ENCODE measurements at regions not wholly inside any gene's neighbourhood (a gene's known extent, or its start where the extent isn't known, plus 50 kb on each side); places are given as distances from the start of the nearest gene placed in this dataset.

- Histone ChIP-seq H3K27me3 (ENCODE audit: control insufficient read depth, insufficient read depth, low read length) (no peaks in the 10 kb centered on the region), H3K56ac (ENCODE audit: extremely low read depth, insufficient read depth, low read length) (no peak overlapping the region), H3K36me3 (ENCODE audit: control insufficient read depth, insufficient read depth, low read length) (no peaks in the 10 kb centered on the region), H3K9ac (ENCODE audit: low read depth, low read length) (no peak overlapping the region), H4K20me1 (ENCODE audit: insufficient read depth, low read length) (no peaks in the 10 kb centered on the region), H3K79me1 (ENCODE audit: low read depth in 1 of 2, low read length in 2 of 2) (no peaks in the 10 kb centered on the region), H3K9me3 (ENCODE audit: control insufficient read depth, insufficient read depth, low read length) (no peaks in the 10 kb centered on the region), H3K9me1 (ENCODE audit: insufficient read depth, low read length) (no peaks in the 10 kb centered on the region), H4K5ac (ENCODE audit: low read depth, low read length) (no peak overlapping the region), H3K4ac (ENCODE audit: low read depth, low read length) (no peak overlapping the region), H2AK5ac (ENCODE audit: low read depth, low read length) (no peak overlapping the region), H2BK120ac (ENCODE audit: low read depth, low read length) (no peak overlapping the region), H3K27ac (ENCODE audit: insufficient read depth, low read length) (no peak overlapping the region), H3K4me2 (ENCODE audit: low read depth, low read length) (no peak overlapping the region), H3K18ac (ENCODE audit: low read depth, low read length) (no peak overlapping the region), H4K91ac (ENCODE audit: insufficient read depth, low read depth, low read length) (no peak overlapping the region), H2AK9ac (replicated peaks; ENCODE audit: low read depth, low read length, poor library complexity) (no peak overlapping the region), H4K8ac (ENCODE audit: low read depth in 2 of 2, low read length in 2 of 2) (no peak overlapping the region), H2BK5ac (ENCODE audit: low read depth, low read length, poor library complexity, severe bottlenecking) (no peak overlapping the region), H2AFZ (replicated peaks; ENCODE audit: low read length, poor library complexity) (no peak overlapping the region), H3K4me3 (ENCODE audit: insufficient read depth, low read depth, low read length) (no peak overlapping the region), H2BK15ac (ENCODE audit: low read depth, low read length) (no peak overlapping the region), H3K4me1 (ENCODE audit: control insufficient read depth, insufficient read depth, low read length) (no peaks in the 10 kb centered on the region), H3K23ac (ENCODE audit: low read depth, low read length) (no peak overlapping the region), H2BK20ac (ENCODE audit: low read depth, low read length) (no peak overlapping the region), H3K14ac (replicated peaks; ENCODE audit: low read depth, low read length) (no peak overlapping the region)
- ChIA-PET CTCF (no interaction called here), POLR2A (ENCODE audit: unreplicated experiment) (no interaction called here)
- no peak for TF ChIP-seq CHD1 (IDR thresholded peaks at IDR 0.05; ENCODE audit: low read depth, low read length)
- TF ChIP-seq SMC3 (IDR thresholded peaks at IDR 0.05; ENCODE audit: low read depth, low read length), result no peak
- TF ChIP-seq FOS (IDR thresholded peaks at IDR 0.05; ENCODE audit: low read depth, low read length), result no peak
- TF ChIP-seq CTCF (conservative IDR thresholded peaks at IDR 0.05; ENCODE audit: low read depth, low read length), result no peak
- TF ChIP-seq POLR2A (IDR thresholded peaks at IDR 0.05; ENCODE audit: low read depth, low read length), result no peak
- TF ChIP-seq MAZ (IDR thresholded peaks at IDR 0.05; ENCODE audit: borderline replicate concordance, low read depth, low read length), result no peak
- TF ChIP-seq NFE2L2 (IDR thresholded peaks at IDR 0.05; ENCODE audit: low read depth, low read length), result no peak
- TF ChIP-seq RAD21 (IDR thresholded peaks at IDR 0.05; ENCODE audit: low read length), result no peak
- TF ChIP-seq ELK1 (IDR thresholded peaks at IDR 0.05; ENCODE audit: borderline replicate concordance, low read depth, low read length), result no peak
- TF ChIP-seq MAFK (IDR thresholded peaks at IDR 0.05; ENCODE audit: low read depth, low read length), result no peak
- no peak for TF ChIP-seq RFX5 (IDR thresholded peaks at IDR 0.05; ENCODE audit: low read depth, low read length)
- no peak for TF ChIP-seq USF2 (IDR thresholded peaks at IDR 0.05; ENCODE audit: low read depth, low read length)
- no peak for TF ChIP-seq RCOR1 (IDR thresholded peaks at IDR 0.05; ENCODE audit: insufficient replicate concordance, low read length)
- DNase-seq (no peak), ATAC-seq (ENCODE audit: low read depth) (no peak)
- in situ Hi-C loops (cut with MboI; ENCODE audit: low sequenced_read_pairs) (no loop called here), dilution Hi-C loops (cut with HindIII; ENCODE audit: low sequenced_read_pairs, unreplicated experiment) (no loop called here), intact Hi-C loops (cut with micrococcal nuclease) (no loop called here)
- BruUV-seq (replicated peaks), result no TSS peak
These were observed 403.0 kb downstream of the SRGAP2C start for GRCh38 chr1:121587777-121588176.
